ENCODE measurements at regions not wholly inside any gene's neighbourhood (a gene's known extent, or its start where the extent isn't known, plus 50 kb on each side); places are given as distances from the start of the nearest gene placed in this dataset.

DNA sequence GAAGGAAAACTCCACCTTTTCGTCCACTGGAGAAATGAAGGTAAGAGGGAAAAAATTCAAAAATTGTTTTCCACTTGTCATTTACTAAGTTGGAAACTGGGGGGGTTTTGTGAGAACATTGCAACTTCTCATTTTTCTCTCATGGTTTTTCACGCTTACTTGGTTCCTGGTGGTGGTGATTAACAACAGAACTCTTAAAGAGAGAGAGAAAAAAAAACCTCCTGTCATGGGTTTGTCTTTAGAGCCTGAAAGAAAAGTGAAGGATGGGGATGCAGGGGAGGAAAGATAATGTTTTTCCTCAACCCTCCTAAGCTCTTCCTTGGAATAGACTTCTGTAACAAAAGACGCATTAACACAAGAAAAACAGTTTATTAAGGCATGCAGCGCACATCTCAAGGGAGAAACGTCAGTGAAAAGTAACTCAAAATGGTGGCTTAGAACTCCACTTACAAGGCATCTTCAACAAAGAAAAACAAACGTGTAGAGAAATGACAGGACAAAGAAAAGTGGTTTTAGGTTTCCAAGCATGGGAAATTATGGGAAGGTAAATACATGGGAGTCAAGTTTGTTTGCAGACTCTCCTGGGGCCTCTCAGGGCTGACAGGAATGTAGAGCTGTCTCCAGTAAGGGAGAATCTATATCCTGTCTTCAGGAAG is 81.9 kb upstream of the ATF7IP start:
- no peak for DNase-seq

DNA sequence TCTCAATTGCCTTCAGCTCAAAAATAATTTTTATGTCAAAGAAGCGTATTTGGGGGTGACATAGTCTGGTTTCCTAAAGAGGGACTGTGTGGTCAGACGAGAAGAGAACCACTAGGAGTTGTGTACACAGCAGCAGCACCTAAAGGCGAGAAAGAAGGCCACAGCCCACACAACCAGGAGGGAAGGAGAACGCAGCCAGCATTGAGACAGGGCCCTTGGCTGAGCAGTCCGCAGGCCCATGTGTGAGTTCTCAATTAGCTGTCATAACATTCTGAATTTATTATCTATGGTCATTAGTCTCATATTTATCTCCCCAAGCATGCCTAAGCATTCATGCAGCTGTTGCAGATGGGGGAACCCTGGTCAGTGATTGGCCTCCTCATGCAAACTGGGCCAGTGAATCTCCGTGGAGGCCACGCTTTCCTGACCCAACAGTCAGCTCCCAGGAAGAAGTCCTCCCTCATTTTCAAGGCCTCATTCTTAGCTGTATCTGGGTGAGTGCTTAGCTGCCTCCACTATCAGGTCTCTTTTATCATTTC is 81.2 kb upstream of the ATF7IP start:
- DNase-seq: no peak

DNA sequence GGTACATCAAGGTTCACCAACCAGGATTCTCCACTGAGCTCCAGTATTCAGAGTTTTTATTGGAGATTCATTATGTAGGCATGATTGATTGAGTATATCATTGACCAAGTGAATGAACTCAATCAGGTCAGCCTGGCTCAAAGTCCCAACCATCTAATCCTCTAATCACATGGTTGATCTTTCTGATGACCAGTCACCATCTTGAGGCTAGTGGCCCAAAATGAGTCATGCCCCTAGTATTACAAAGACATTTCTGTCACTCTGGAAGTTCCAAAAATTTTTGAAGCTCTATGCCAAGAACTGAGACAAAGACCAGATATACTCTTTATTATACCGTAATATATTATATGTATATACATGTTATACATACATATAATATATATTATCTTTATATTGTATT is 75.9 kb upstream of the ATF7IP start:
- no peak for DNase-seq

DNA sequence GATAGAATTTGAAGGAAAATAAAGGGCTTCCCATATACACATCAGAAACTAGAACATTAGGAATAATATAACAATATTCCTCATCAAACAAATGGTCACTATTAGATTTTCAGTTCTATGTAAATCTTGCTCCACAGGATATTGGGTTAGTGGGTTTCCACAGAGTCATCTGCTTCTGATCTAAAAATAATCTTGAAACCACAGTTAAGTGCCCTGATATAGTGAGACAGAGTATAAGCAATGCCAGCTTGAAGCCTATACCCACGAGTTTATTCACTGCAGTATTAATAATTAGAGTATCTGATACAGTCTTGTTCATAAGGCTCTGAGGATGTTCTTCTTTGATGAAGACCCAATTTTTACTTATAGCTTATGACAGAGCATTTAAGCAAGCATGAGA is 74.5 kb upstream of the ATF7IP start:
- no peak for DNase-seq

DNA sequence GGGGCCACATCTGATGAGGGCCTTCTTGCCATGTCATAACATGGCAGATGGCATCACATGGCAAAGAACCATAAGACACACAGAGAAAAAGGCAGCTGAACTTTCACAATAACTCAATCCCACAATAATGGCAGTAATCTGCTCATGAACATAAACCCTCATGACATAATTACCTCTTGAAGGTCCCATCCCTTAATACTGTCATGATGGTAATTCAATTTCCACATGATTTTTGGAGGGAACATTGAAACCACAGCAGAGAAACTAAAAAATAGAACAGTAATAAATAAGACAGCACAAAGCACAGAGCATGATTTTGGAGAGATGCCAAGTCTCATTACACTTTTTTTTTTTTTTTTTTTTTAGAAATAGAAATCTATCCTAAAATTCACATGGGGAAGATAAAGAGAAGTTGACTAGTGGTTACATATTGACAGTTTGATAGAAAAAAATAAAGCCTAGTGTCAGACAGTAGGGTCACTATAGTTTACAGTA is 61.8 kb upstream of the ATF7IP start:
- DNase-seq: no peak

DNA sequence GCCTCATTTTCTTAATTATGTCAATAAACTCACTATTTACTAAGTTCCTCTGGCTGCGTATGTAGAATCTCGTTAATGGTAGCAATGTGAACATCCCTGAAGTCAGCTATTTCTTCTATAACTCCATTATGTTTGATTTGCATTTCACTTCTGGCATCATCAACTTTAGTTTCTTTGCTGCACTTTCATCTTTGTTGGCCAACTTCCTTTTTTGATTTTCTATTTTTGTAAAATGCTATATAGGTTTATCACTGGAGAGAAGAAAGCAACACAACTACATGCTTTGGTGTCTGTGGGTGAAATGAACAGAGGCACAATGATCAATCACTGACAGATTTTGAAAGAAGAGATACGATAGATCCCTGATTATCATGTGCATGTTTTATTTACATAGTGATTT is 58.5 kb upstream of the ATF7IP start:
- no peak for DNase-seq

DNA sequence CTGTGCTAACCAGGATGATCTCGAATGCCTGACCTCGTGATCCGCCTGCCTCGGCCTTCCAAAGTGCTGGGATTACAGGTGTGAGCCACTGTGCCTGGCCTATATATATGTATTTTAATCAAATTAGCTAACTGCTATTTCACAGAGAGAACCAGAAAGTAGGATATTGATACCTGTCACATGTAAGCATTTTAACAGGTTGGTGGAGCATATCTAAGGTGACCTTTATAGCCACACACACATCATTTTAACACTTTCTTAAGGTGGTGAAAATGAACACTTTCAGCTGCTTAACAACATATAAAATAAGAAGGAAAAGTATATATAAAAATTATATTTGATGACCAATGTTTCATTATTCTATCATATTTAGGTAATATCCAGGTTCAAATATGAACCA is 57.0 kb upstream of the ATF7IP start:
- no peak for DNase-seq

DNA sequence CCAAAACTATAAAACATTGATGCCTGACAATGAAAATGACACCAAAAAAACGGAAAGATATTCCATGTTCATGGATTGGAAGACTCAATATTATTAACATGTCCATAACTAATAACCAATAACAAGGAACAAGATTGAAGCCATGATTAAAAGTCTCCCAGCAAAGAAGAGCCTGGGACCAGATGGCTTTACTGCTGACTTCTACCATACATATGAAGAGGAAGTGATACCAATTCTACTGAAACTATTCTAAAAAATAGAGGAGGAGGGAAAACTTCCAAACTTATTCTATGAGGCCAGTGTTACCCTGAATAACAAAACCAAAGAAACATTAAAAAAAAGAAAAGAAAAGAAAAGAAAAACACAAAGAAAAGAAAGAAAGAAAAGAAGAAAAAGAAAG is 54.6 kb upstream of the ATF7IP start:
- no peak for DNase-seq

DNA sequence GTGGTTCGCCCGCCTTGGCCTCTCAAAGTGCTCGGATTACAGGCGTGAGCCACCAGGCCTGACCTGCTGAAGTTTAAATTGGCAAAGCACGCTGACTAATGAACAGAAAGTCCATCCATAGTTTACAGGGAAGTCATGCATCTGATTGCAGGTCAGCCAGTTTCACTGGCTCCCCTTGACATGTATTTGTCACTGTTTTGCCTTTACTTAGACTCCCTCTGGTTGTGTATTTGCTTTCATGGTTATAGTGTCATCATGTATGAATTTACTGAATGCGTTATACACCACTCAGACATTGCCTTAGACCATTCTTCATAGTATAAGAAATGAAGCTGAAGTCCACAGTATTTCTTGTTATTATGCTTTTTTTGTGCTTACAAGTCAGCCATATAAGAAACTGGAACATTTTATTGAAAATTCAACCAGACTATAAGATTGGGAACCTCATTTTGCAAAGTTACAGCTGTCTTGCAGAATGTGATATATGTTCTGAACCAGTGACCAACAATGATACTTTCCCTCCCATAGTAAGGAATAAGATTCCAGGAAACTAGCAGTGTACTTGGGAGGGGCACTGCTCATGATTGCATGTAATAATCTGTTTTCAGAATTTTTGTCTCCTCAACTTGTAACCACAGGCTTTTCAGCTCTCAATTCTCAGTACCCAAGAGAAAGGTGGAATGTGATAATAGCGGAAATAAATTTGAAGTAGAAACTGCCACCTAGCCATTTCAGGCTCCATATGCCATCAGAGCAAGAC is 51.9 kb upstream of the ATF7IP start:
- no peak for DNase-seq

DNA sequence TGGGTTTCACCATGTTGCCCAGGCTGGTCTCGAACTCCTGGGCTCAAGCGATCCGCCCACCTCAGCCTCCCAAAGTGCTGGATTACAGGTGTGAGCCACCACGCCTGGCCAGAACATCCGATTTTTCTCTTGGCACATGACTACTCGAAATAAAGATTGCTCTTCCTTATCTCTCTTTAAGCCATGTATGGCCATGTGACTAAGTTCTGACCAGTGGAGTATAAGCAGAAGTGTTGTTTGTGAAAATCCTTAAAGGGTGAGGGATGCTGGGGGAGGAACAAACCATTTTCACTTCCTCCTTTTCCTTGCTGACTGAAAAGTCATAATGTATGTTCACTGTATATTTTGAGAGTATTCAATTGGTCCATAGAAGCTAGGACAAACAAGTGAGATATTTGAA is 50.7 kb upstream of the ATF7IP start:
- DNase-seq: no peak

DNA sequence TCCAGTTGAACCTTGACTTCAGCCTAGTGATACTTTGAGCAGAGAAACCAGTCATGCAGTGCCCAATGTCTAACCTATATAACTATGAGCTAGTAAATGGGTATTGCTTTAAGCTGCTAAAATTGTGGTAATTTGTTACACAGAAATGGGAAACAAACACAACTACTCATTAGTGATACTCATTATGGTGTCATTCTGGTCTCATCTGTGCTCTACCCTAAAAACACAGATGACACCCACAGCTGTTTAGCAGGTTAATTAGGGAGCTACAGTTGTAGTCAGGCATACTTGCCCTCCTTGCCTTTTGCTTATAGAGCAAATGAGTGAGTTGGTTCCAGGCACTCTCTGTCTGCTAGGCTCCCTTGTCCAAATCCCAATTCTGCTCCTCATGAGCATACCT is 50.0 kb upstream of the ATF7IP start:
- DNase-seq: no peak

Measured in CD4-positive, alpha-beta T cell treated with Interleukin-17A for 4 hours (primary cell).